ENCODE measurements at regions not wholly inside any gene's neighbourhood (a gene's known extent, or its start where the extent isn't known, plus 50 kb on each side); places are given as distances from the start of the nearest gene placed in this dataset.

- no peak overlapping the region for H3K14ac ChIP-seq (ENCODE audit: insufficient read depth, low read length)
- TF ChIP-seq CTCF (conservative IDR thresholded peaks at IDR 0.05): no peak
- no peak overlapping the region for H3K27ac Mint-ChIP-seq
- no peak overlapping the region for H2AK5ac ChIP-seq (ENCODE audit: insufficient read length, low read length)
- H3K4ac ChIP-seq (ENCODE audit: low read depth, low read length): no peak overlapping the region
- H3K27me3 ChIP-seq (ENCODE audit: insufficient read depth, low read length): no peaks in the 10 kb centered on the region
- no peak overlapping the region for H4K8ac ChIP-seq (replicated peaks; ENCODE audit: insufficient read length, low read depth, low read length)
- H3K9ac ChIP-seq (ENCODE audit: extremely low read depth, insufficient read length, low read length): no peak overlapping the region
- H3K79me2 ChIP-seq (ENCODE audit: insufficient read depth, low read length): no peaks in the 10 kb centered on the region
- H4K91ac ChIP-seq (ENCODE audit: insufficient read length, low read depth, low read length): no peak overlapping the region
- no peak overlapping the region for H3K4me2 ChIP-seq (ENCODE audit: insufficient read depth, insufficient read length, low read length)
- no CpG with 5 or more reads among the region's 2 CpGs for WGBS (ENCODE audit: extremely low coverage, insufficient read length, low lambda C conversion rate)
- no peak overlapping the region for H2BK5ac ChIP-seq (ENCODE audit: insufficient read length, low read length)
- no peaks in the 10 kb centered on the region for H3K79me1 ChIP-seq (ENCODE audit: insufficient read depth, low read depth, low read length, poor library complexity, severe bottlenecking)
- H3K4me1 Mint-ChIP-seq: no peaks in the 10 kb centered on the region
- H2BK120ac ChIP-seq (ENCODE audit: low read depth, low read length, poor library complexity, severe bottlenecking): no peak overlapping the region
- H3K4me3 Mint-ChIP-seq: no peak overlapping the region
- H3K9me3 ChIP-seq (ENCODE audit: control insufficient read depth, low read depth, low read length): no peaks in the 10 kb centered on the region
- H2BK12ac ChIP-seq (ENCODE audit: insufficient read length, low read depth, low read length): no peak overlapping the region
- no peaks in the 10 kb centered on the region for H4K20me1 ChIP-seq (ENCODE audit: control insufficient read depth, insufficient read depth, insufficient read length)
- H3K27ac ChIP-seq (ENCODE audit: insufficient read length, low read depth, low read length): no peak overlapping the region
- peaks cover 5 to 21% (median 20%) of the 10 kb centered on the region in 3 experiments for H3K36me3 Mint-ChIP-seq (ENCODE audit: insufficient read depth in 1 of 3, low read depth in 3 of 3)
- peaks cover 9 to 24% of the 10 kb centered on the region in 2 experiments for H3K9me3 Mint-ChIP-seq
- H3K18ac ChIP-seq (ENCODE audit: insufficient read length, low read depth, low read length): no peak overlapping the region
- H3K27me3 Mint-ChIP-seq (ENCODE audit: low read depth): no peaks in the 10 kb centered on the region
- no peak overlapping the region for H3K56ac ChIP-seq (ENCODE audit: insufficient read length, low read depth, low read length)
- no peak overlapping the region for H2BK20ac ChIP-seq (ENCODE audit: low read depth, low read length, poor library complexity, severe bottlenecking)
- H3K4me1 ChIP-seq (ENCODE audit: insufficient read depth, low read length): no peaks in the 10 kb centered on the region
- H3K23me2 ChIP-seq (ENCODE audit: insufficient read length, low read depth, low read length, poor library complexity, severe bottlenecking): no peaks in the 10 kb centered on the region
- no peak for DNase-seq
- H2AFZ ChIP-seq (ENCODE audit: low read length): no peak overlapping the region
- H4K5ac ChIP-seq (ENCODE audit: insufficient read length, low read depth, low read length): no peak overlapping the region
- H3K23ac ChIP-seq (ENCODE audit: insufficient read length, low read depth, low read length): no peak overlapping the region
- H3T11ph ChIP-seq (ENCODE audit: low read length): no peak overlapping the region
- no peak overlapping the region for H2BK15ac ChIP-seq (ENCODE audit: low read depth, low read length)
Observed at GRCh38 chr7:122211362-122211761, 67.3 kb upstream of the AASS start.

Measured in H9 (cell line).